Keratinocyte (primary cell): ENCODE measurements at regions not wholly inside any gene's neighbourhood (a gene's known extent, or its start where the extent isn't known, plus 50 kb on each side); places are given as distances from the start of the nearest gene placed in this dataset.

Experiments used
- CTCF ChIP-seq, 3 experiments: IDR thresholded peaks in 1 of 3; conservative IDR thresholded peaks in 1 of 3; optimal IDR thresholded peaks in 1 of 3; 2 replicates in 2 of 3; 3 replicates in 1 of 3; pipeline versions ENCODE3 to v1.5.1; 2011; ENCODE audit warnings: low read length in 3 of 3, mild to moderate bottlenecking in 3 of 3, moderate library complexity in 2 of 3, control low read depth in 1 of 3, inconsistent platforms in 1 of 3; ENCODE audit not compliant: insufficient read depth in 2 of 3; ENCODE audit errors: extremely low read depth in 1 of 3
- EZH2 ChIP-seq: IDR thresholded peaks from one replicate; pipeline ENCODE4 v1.6.1; 2012; ENCODE audit warnings: inconsistent platforms, mild to moderate bottlenecking, low read length, moderate library complexity

GRCh38 chr2:22932288-22932687 is 452.7 kb upstream of the KLHL29 start:
- TF ChIP-seq CTCF (optimal IDR thresholded peaks at IDR 0.05 in 1 of 3, IDR thresholded peaks at IDR 0.05 in 1 of 3, conservative IDR thresholded peaks at IDR 0.05 in 1 of 3; ENCODE audit: extremely low read depth in 1 of 3, insufficient read depth in 2 of 3, low read length in 3 of 3) (no peak), EZH2 (no peak)
